Skin of body (tissue), 1 donor: ENCODE measurements at regions not wholly inside any gene's neighbourhood (a gene's known extent, or its start where the extent isn't known, plus 50 kb on each side); places are given as distances from the start of the nearest gene placed in this dataset.
"Not testable (repeated sequence)": the region's sequence is repeated elsewhere in the genome, so short reads cannot be mapped to it uniquely, and the experiment has no call there.

Experiments used
- DNase-seq: peaks from one replicate; lab custom pipeline; 2025; lab: John Stamatoyannopoulos, UW

GRCh38 chr6:97450087-97450486 is 167.1 kb upstream of the MMS22L start:
- DNase-seq, result no peak

- DNase-seq, result no peak
Observed at GRCh38 chr6:97456070-97456469, 173.1 kb upstream of the MMS22L start.

GRCh38 chr6:97459535-97459934 is 176.5 kb upstream of the MMS22L start:
- DNase-seq, result no peak

- DNase-seq, result no peak
Observed at GRCh38 chr6:97459986-97460385, 177.0 kb upstream of the MMS22L start.

GRCh38 chr6:97460394-97461080 is 177.5 kb upstream of the MMS22L start:
- no peak for DNase-seq

- DNase-seq, result no peak
Observed at GRCh38 chr6:97461218-97461617, 178.2 kb upstream of the MMS22L start.

GRCh38 chr6:97462031-97462430 is 179.0 kb upstream of the MMS22L start:
- no peak for DNase-seq

- no peak for DNase-seq
Observed at GRCh38 chr6:97462938-97463598, 180.1 kb upstream of the MMS22L start.

GRCh38 chr6:97465877-97466561 is 183.0 kb upstream of the MMS22L start:
- DNase-seq, result no peak

- DNase-seq, result no peak
Observed at GRCh38 chr6:97468981-97469380, 186.0 kb upstream of the MMS22L start.

- no peak for DNase-seq
Observed at GRCh38 chr6:97469451-97469850, 186.4 kb upstream of the MMS22L start.

GRCh38 chr6:97470322-97470721 is 187.3 kb upstream of the MMS22L start:
- no peak for DNase-seq

GRCh38 chr6:97473979-97474378 is 191.0 kb upstream of the MMS22L start:
- DNase-seq, result no peak

- peak; percentile 31 for DNase-seq
Observed at GRCh38 chr6:97497713-97498331, 214.8 kb upstream of the MMS22L start.

GRCh38 chr6:97501853-97502252 is 218.8 kb upstream of the MMS22L start:
- DNase-seq, result no peak

GRCh38 chr6:97508646-97509045 is 225.6 kb upstream of the MMS22L start:
- no peak for DNase-seq

GRCh38 chr6:97513260-97513659 is 230.2 kb upstream of the MMS22L start:
- not testable (repeated sequence) for DNase-seq

GRCh38 chr6:97524811-97525210 is 241.8 kb upstream of the MMS22L start:
- DNase-seq, result no peak

- no peak for DNase-seq
Observed at GRCh38 chr6:97535800-97536199, 252.8 kb upstream of the MMS22L start.

GRCh38 chr6:97548354-97548753 is 265.3 kb upstream of the MMS22L start:
- no peak for DNase-seq

- no peak for DNase-seq
Observed at GRCh38 chr6:97557355-97557754, 274.3 kb upstream of the MMS22L start.

- no peak for DNase-seq
Observed at GRCh38 chr6:97563529-97563928, 280.5 kb upstream of the MMS22L start.
